ENCODE measurements at regions not wholly inside any gene's neighbourhood (a gene's known extent, or its start where the extent isn't known, plus 50 kb on each side); places are given as distances from the start of the nearest gene placed in this dataset.
"Not testable (repeated sequence)": the region's sequence is repeated elsewhere in the genome, so short reads cannot be mapped to it uniquely, and the experiment has no call there.

DNA sequence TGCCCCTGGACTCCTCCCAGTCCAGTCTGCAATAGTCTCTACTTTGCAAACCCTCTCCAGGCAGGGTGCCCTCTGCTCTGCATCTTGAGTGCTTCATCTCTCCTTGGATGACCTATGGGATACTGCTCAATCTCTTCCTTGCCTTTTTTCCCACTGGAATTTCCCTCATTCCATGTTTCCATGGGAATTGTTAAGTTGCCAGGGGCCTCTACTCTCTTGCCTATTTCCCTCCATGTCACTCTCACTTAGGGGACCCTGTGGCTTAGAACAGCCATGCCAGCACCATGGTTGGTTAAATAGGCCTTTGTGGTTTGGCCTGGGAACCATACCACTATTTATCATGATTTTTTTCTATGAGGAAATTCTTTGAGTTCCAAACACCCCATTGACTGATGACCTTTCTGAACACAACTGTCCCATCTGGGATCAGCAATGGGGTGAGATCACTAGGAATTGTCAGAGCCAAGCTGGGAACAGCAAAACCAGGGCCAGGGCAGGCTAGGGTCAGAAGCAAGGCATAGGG lies 91.4 kb upstream of the RBMS1 start:
- DNase-seq = no peak

GRCh38 chr2:160590664-160591063 lies 97.1 kb upstream of the RBMS1 start:
- no peak for DNase-seq

GRCh38 chr2:160592401-160592800 lies 98.8 kb upstream of the RBMS1 start:
- no peak for DNase-seq

DNA sequence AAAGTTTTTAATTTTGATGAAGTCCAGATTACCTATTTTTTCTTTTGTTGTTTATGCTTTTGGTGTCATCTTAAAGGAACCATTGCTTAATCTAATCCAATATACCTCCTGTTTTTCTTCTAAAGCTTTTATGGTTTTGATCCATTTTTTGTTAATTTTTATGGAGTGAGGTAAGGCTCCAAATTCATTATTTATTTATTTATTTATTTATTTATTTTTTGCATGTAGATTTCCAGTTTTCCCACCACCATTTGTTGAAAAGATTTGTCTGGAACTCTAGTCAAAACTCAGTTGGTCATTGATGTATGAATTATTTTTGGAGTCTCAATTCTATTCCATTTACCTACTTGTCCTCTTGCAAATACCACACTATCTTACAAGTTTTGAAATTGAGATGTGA lies 99.4 kb upstream of the RBMS1 start:
- no peak for DNase-seq

DNA sequence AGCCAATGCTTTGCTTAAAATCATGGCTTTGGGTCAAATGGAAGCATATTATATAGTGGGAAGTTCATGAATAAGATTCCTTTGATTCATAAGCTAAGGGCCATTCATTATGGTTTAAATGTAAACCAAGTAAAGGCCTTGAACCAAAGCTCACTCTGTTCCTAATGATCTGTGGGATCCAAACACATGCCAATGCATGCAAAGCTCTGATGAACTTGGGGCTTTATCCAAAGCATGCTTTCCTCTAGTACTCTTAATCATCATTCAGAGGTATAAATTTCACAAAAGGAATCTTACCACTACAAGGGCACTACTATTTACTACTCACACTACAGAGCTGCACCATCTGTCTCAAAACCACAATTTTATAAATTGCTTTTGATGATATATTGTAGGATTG lies 102.8 kb upstream of the RBMS1 start:
- DNase-seq = no peak

DNA sequence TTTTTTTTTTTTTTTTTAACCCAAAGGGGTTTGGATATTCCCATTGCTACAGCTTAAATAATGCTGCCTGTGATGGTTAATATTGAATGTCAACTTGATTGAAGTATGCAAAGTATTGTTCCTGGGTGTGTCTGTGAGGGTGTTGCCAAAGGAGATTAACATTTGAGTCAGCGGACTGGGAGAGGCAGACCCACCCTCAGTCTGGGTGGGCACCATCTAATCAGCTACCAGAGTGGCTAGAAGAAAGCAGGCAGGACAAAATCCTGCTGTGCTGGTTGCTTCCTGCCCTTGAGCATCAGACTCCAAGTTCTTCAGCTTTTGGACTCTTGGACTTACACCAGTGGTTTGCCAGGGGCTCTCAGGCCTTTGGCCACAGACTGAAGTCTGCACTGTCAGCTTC lies 106.8 kb upstream of the RBMS1 start:
- DNase-seq = not testable (repeated sequence)

DNA sequence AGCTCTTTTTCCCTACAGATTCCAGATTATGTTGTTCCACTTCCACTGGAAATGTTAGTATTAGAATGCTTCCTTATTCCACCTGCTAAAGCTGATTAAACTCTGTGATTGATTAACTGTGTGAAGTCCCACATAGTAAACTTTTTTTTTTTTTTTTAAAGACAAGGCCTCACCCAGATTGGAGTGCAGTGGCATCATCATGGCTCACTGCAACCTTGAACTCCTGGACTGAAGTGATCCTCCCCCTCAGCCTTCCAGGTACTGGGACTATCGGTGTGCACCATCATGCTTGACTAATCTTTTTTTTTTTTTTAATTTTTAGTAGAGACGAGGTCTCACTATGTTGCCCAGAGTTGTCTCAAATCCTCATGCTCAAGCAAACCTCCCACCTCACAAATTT lies 108.5 kb upstream of the RBMS1 start:
- DNase-seq = no peak

GRCh38 chr2:160603771-160604510 lies 110.3 kb upstream of the RBMS1 start:
- no peak for DNase-seq

DNA sequence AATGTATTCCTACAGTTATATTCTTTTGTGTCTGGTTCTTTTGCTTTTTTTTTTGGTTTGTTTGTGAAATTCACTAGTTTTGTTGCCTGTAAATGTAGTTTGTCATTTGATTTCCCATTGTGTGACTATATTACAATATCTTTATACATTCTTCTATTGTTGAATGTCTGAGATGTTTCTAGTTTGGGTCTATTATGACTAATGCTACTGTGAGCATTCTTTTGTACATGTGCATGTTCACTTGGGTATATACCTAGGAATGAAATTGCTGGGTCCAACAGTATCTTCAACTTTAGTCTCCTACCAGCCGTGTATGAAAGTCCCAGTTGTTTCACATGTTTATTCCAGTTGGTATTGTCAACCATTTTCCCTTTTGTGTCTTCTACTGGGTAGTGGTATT lies 112.7 kb upstream of the RBMS1 start:
- no peak for DNase-seq

- no peak for DNase-seq
Observed at GRCh38 chr2:160608599-160608998, 115.0 kb upstream of the RBMS1 start.

DNA sequence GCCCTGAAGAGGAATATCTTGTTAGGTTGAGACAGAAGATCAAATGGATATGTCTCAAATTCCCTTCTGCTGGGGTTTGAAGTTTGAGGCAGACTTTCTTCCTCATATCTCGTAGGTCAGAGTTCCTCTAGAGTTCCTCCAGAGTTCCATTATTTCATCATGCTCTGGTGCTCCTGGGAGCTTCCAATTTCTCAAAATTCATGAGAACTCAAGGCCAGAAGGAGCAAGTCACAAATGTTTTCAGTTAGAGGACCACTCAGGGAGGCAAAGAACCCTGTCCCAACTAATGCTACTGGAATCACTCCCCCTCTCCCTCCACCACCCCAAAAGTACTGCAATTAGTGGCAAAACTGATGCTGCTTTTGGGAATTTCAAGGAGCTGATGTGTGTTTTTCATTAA lies 115.7 kb upstream of the RBMS1 start:
- no peak for DNase-seq

DNA sequence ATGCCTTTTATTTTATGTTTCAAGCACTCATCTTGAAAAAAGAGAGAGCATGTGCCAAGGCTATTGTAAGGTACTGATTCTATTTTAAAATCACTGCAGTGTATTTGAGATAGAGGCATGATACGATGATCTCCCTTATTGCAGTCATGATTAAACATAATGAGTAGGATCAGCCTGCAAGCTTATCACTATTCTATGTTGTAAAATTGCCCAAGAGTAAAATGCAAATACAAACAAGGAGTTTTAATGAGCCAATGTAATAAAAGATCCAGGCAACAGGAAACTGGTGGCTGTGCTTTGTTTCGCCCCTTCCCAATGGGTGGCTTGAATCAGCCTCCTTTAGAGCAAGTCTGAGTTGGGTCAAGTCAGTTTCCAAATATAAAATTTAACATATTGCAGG lies 116.4 kb upstream of the RBMS1 start:
- no peak for DNase-seq

- DNase-seq = no peak
Observed at GRCh38 chr2:160612266-160612856, 118.8 kb upstream of the RBMS1 start.

DNA sequence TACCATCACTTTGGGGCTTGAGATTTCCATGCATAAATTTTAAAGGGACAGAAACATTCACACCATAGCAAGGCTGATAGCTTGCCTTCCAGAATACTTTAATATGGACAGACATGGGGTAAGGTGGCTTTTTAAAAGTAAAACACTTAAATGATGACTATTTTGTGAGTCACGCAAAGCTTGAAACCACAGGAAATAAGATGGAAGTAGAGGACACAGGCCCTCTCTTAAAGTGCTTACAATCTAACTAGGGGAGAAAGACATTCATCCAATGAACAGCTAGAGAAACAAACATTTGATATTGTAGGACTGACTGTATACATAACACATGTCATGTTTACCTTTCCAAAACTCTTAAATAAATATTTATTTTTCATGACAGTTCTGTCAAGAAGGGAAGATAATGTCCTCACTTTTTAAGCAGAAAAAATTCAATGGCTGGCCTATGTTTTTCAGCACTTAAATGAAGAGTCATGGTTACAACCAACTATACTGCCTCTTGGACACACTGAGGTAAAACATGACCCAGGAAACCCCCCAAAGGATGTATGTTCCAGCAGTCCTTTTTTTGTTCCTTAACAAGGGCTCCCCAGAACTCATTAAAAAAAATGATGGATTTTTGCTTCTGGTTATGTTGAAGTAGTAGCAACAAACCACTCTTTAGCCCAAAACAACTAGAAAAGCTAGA lies 120.0 kb upstream of the RBMS1 start:
- DNase-seq = no peak

DNA sequence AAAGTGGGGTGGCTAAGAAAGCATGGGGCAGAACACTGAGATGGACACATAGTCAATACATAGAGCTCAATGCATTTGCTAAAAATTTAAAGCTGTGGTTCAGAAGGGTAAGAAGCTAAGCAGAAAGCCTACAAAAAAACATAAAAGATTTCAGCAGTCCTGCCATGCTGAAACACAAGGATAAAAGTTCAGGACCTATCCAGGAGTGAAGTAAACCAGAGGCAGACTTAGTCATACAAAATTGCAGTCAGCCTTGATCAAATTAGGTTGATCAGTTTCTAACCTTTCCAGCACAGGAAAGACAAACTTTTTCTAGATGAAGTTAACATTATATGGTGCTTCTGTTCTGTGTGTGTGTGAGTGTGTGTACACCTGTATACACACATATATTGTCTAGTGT lies 120.8 kb upstream of the RBMS1 start:
- no peak for DNase-seq

GRCh38 chr2:160615706-160616105 lies 122.1 kb upstream of the RBMS1 start:
- no peak for DNase-seq

GRCh38 chr2:160616149-160616548 lies 122.5 kb upstream of the RBMS1 start:
- DNase-seq = no peak

DNA sequence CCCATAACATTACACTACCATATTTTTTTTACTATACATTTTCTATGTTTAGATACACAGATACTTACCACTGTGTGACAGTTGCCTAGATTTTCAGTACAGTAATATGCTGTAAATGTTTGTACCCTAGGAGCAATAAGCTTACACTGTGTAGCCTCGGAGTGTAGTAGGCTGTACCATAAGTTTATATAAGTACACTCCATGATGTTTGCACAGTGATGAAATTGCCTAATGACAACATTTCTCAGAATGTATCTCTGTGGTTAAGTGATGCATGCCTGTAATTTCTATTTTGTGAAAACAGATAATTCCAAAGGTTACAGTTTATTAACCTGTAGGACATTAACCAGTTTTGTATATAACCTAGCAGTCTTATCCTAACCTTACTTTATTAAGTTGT lies 128.1 kb upstream of the RBMS1 start:
- DNase-seq = no peak

- DNase-seq = not testable (repeated sequence)
Observed at GRCh38 chr2:160628020-160628637, 134.5 kb upstream of the RBMS1 start.

DNA sequence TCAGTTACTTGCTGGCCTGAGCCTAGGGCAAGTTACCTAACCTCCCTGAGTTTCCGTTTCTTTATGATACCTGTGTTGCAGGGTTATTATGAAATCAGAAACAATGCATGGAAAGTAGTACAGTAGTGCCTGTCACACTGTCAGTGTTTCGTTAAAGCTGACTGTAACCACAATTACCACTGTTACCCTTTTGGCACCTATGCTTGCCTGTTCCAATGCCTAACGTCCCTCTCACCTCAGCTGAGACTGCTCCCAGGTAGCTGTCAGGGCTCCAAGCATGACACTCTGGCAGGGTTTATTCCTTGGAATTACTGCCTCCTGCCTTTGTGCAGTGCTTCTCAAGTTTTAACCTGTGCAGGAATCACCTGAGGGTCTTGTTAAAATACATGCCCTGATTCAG lies 135.2 kb upstream of the RBMS1 start:
- DNase-seq = no peak

DNA sequence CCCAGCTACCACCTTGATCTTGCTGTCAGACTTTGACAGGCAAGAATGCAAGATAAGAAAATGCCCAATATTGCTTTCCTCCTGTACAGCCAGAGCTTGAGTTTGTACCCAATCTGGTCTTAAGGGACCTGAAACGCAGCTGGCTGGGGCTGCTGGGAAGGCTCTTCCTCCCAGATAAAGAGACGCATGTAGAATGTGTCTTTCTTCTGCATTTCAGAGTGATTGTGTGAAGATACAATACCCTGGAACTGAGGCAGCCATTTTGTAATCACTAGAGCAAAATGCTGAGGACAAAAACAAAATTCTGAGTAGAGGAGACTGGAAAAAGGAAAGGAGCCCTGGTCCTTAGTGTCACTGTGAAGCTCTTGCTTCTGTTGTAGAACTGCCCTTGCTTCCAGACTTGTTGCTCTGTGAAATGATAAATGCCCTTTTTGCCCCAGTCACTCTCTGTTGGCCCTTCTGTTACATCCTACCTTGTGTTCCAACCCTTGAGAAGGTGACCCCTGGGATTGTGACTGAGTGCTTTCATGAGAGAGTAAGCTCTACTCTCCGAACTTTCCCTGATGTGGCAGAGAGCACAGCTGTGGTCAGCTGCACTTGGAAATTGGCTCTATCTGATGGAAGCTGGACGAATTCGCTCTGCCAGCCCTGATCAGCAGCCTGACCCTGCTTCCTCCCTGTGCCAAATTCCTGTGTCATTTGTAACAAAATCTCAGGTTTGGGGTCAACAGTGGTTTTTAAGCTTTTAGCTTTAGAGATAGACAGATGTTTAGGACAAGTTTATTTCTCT lies 137.4 kb upstream of the RBMS1 start:
- DNase-seq = no peak

DNA sequence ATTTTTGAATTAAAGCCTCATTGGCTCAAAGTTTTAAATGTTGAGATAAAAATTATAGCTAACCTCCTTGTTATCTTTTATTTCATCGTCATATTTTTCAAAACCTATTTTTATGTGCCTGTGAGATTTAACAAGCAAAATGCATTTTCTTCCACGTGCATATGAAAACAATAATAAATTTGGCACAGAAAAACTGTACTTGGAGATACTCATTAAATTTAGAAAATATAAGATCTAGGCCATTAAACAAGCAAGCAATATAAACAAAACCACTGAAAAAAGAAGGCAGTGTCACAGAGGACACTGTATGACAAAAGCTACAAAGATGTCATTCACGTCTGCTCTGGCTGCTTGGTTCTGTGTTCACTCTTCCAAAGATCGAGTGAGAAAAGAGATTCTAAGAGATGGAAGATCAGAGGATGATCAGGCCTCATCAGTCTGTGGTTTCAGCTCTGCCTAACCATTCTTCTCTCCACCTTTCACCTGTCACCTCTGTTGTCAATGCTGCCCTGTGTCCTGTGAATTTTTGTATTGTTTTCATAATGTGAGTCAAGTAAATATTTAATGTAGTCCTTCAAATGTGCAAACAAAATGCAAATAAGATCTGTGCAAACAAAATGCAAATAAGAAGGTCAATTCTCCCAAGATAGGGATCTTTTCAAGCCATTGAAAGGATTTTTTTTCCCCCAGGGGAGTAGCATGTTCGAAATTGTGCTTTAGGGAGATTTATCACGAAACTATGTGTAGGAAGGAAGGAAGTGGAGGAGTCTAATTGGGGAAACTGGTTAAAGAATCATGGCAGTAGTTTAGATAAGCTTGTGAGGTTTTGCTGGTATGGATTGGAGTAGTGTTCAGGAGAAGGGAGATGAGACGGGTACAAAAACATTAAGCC lies 138.7 kb upstream of the RBMS1 start:
- DNase-seq = peak; percentile 23
